ENCODE measurements at regions not wholly inside any gene's neighbourhood (a gene's known extent, or its start where the extent isn't known, plus 50 kb on each side); places are given as distances from the start of the nearest gene placed in this dataset.
"Not testable (repeated sequence)": the region's sequence is repeated elsewhere in the genome, so short reads cannot be mapped to it uniquely, and the experiment has no call there.

GRCh38 chr16:5156486-5156885, 58.9 kb upstream of the EEF2KMT start:
- not testable (repeated sequence) for DNase-seq

GRCh38 chr16:5154006-5154405, 56.4 kb upstream of the EEF2KMT start:
- not testable (repeated sequence) for DNase-seq

- not testable (repeated sequence) for DNase-seq
These were observed 53.8 kb upstream of the EEF2KMT start for GRCh38 chr16:5151409-5151808.

Data from bone marrow (tissue), 2 donors.